ENCODE measurements at regions not wholly inside any gene's neighbourhood (a gene's known extent, or its start where the extent isn't known, plus 50 kb on each side); places are given as distances from the start of the nearest gene placed in this dataset.

GRCh38 chr17:34764716-34765115 is 185.3 kb downstream of the TMEM132E start:
- Histone ChIP-seq H4K20me1 (ENCODE audit: insufficient read depth, low read length) (no peaks in the 10 kb centered on the region), H2AFZ (ENCODE audit: low read depth, low read length) (no peak overlapping the region), H3K9me3 (ENCODE audit: insufficient read depth, low read depth, low read length) (no peaks in the 10 kb centered on the region), H3K27ac (ENCODE audit: low read depth, low read length) (no peak overlapping the region), H3K79me2 (ENCODE audit: insufficient read depth, low read length) (no peaks in the 10 kb centered on the region), H3K27me3 (ENCODE audit: insufficient read depth, low read length) (no peaks in the 10 kb centered on the region), H3K4me2 (ENCODE audit: low read length) (no peak overlapping the region), H3K36me3 (ENCODE audit: insufficient read depth, low read length) (no peaks in the 10 kb centered on the region), H3K9ac (ENCODE audit: low read length) (no peak overlapping the region), H3K4me3 (ENCODE audit: insufficient read depth, low read depth, low read length) (no peak overlapping the region), H3K4me1 (ENCODE audit: insufficient read depth, low read length) (no peaks in the 10 kb centered on the region)
- Mint-ChIP-seq H3K4me3 (ENCODE audit: unreplicated experiment) (no peak overlapping the region), H3K9me3 (ENCODE audit: unreplicated experiment) (peaks cover 4% of the 10 kb centered on the region), H3K36me3 (ENCODE audit: low read depth, unreplicated experiment) (no peaks in the 10 kb centered on the region), H3K4me1 (ENCODE audit: low read depth, unreplicated experiment) (peaks cover 2% of the 10 kb centered on the region), H3K27ac (ENCODE audit: unreplicated experiment) (no peak overlapping the region), H3K27me3 (ENCODE audit: low read depth, unreplicated experiment) (peaks cover 31% of the 10 kb centered on the region)
- no peak for FAIRE-seq
- no peak for DNase-seq (ENCODE audit: low read depth)
- no peak for TF ChIP-seq EZH2 (IDR thresholded peaks at IDR 0.05; ENCODE audit: insufficient read depth, low read length)
- no peak for TF ChIP-seq CTCF (IDR thresholded peaks at IDR 0.05; ENCODE audit: insufficient read depth, low read depth, low read length)

- no peak overlapping the region for H3K4me3 Mint-ChIP-seq (ENCODE audit: unreplicated experiment)
- no peak for FAIRE-seq
- H3K27ac ChIP-seq (ENCODE audit: low read depth, low read length): no peak overlapping the region
- no peaks in the 10 kb centered on the region for H3K27me3 ChIP-seq (ENCODE audit: insufficient read depth, low read length)
- H3K36me3 ChIP-seq (ENCODE audit: insufficient read depth, low read length): no peaks in the 10 kb centered on the region
- H3K27ac Mint-ChIP-seq (ENCODE audit: unreplicated experiment): no peak overlapping the region
- H3K4me2 ChIP-seq (ENCODE audit: low read length): no peak overlapping the region
- no peaks in the 10 kb centered on the region for H3K4me1 ChIP-seq (ENCODE audit: insufficient read depth, low read length)
- H3K79me2 ChIP-seq (ENCODE audit: insufficient read depth, low read length): no peaks in the 10 kb centered on the region
- no peaks in the 10 kb centered on the region for H3K36me3 Mint-ChIP-seq (ENCODE audit: low read depth, unreplicated experiment)
- peaks cover 4% of the 10 kb centered on the region for H3K9me3 Mint-ChIP-seq (ENCODE audit: unreplicated experiment)
- no peak overlapping the region for H3K9ac ChIP-seq (ENCODE audit: low read length)
- peaks cover 2% of the 10 kb centered on the region for H3K4me1 Mint-ChIP-seq (ENCODE audit: low read depth, unreplicated experiment)
- H2AFZ ChIP-seq (ENCODE audit: low read depth, low read length): no peak overlapping the region
- H3K4me3 ChIP-seq (ENCODE audit: insufficient read depth, low read depth, low read length): no peak overlapping the region
- no peak for DNase-seq (ENCODE audit: low read depth)
- H3K9me3 ChIP-seq (ENCODE audit: insufficient read depth, low read depth, low read length): no peaks in the 10 kb centered on the region
- no peak for TF ChIP-seq EZH2 (IDR thresholded peaks at IDR 0.05; ENCODE audit: insufficient read depth, low read length)
- no peak for TF ChIP-seq CTCF (IDR thresholded peaks at IDR 0.05; ENCODE audit: insufficient read depth, low read depth, low read length)
- H4K20me1 ChIP-seq (ENCODE audit: insufficient read depth, low read length): no peaks in the 10 kb centered on the region
- peaks cover 33% of the 10 kb centered on the region for H3K27me3 Mint-ChIP-seq (ENCODE audit: low read depth, unreplicated experiment)
These were observed 184.6 kb downstream of the TMEM132E start for GRCh38 chr17:34763728-34764665.

GRCh38 chr17:34762078-34762477 is 182.7 kb downstream of the TMEM132E start:
- H3K4me2 ChIP-seq (ENCODE audit: low read length): no peak overlapping the region
- no peak for FAIRE-seq
- no peak overlapping the region for H3K27ac ChIP-seq (ENCODE audit: low read depth, low read length)
- TF ChIP-seq EZH2 (IDR thresholded peaks at IDR 0.05; ENCODE audit: insufficient read depth, low read length): no peak
- TF ChIP-seq CTCF (IDR thresholded peaks at IDR 0.05; ENCODE audit: insufficient read depth, low read depth, low read length): no peak
- no peaks in the 10 kb centered on the region for H3K9me3 ChIP-seq (ENCODE audit: insufficient read depth, low read depth, low read length)
- DNase-seq (ENCODE audit: low read depth): no peak
- H2AFZ ChIP-seq (ENCODE audit: low read depth, low read length): no peak overlapping the region
- no peak overlapping the region for H3K4me3 Mint-ChIP-seq (ENCODE audit: unreplicated experiment)
- no peaks in the 10 kb centered on the region for H3K79me2 ChIP-seq (ENCODE audit: insufficient read depth, low read length)
- H3K27me3 Mint-ChIP-seq (ENCODE audit: low read depth, unreplicated experiment): peaks cover 36% of the 10 kb centered on the region
- H3K9me3 Mint-ChIP-seq (ENCODE audit: unreplicated experiment): peaks cover 4% of the 10 kb centered on the region
- no peak overlapping the region for H3K4me3 ChIP-seq (ENCODE audit: insufficient read depth, low read depth, low read length)
- no peaks in the 10 kb centered on the region for H3K27me3 ChIP-seq (ENCODE audit: insufficient read depth, low read length)
- no peaks in the 10 kb centered on the region for H3K4me1 ChIP-seq (ENCODE audit: insufficient read depth, low read length)
- no peaks in the 10 kb centered on the region for H3K36me3 Mint-ChIP-seq (ENCODE audit: low read depth, unreplicated experiment)
- no peaks in the 10 kb centered on the region for H3K36me3 ChIP-seq (ENCODE audit: insufficient read depth, low read length)
- no peak overlapping the region for H3K27ac Mint-ChIP-seq (ENCODE audit: unreplicated experiment)
- peaks cover 3% of the 10 kb centered on the region for H3K4me1 Mint-ChIP-seq (ENCODE audit: low read depth, unreplicated experiment)
- no peaks in the 10 kb centered on the region for H4K20me1 ChIP-seq (ENCODE audit: insufficient read depth, low read length)
- no peak overlapping the region for H3K9ac ChIP-seq (ENCODE audit: low read length)
